GM10266 (cell line): ENCODE measurements at regions not wholly inside any gene's neighbourhood (a gene's known extent, or its start where the extent isn't known, plus 50 kb on each side); places are given as distances from the start of the nearest gene placed in this dataset.

ENCODE experiments used
- DNase-seq: peaks from one replicate; pipeline ENCODE4 v3.0.0; 2012; ENCODE audit errors: extremely low spot score
- CTCF ChIP-seq: IDR thresholded peaks from 2 replicates; pipeline ENCODE4 v1.5.1; 2012; ENCODE audit warnings: mild to moderate bottlenecking, low read depth; ENCODE audit not compliant: control insufficient read depth, insufficient read depth; ENCODE audit errors: missing control alignments

- no peak for TF ChIP-seq CTCF
- no peak for DNase-seq
These were observed 324.8 kb upstream of the ONECUT1 start for GRCh38 chr15:53114960-53115359.

GRCh38 chr15:53110999-53111398 lies 320.9 kb upstream of the ONECUT1 start:
- no peak for DNase-seq
- TF ChIP-seq CTCF, result no peak

GRCh38 chr15:53108319-53108718 lies 318.2 kb upstream of the ONECUT1 start:
- no peak for TF ChIP-seq CTCF
- DNase-seq, result no peak

GRCh38 chr15:53107855-53108254 lies 317.7 kb upstream of the ONECUT1 start:
- DNase-seq, result no peak
- TF ChIP-seq CTCF, result no peak

GRCh38 chr15:53106505-53107286 lies 316.6 kb upstream of the ONECUT1 start:
- TF ChIP-seq CTCF, result no peak
- DNase-seq, result no peak

- no peak for DNase-seq
- TF ChIP-seq CTCF, result no peak
These were observed 312.3 kb upstream of the ONECUT1 start for GRCh38 chr15:53102483-53102882.

- DNase-seq, result no peak
- TF ChIP-seq CTCF, result no peak
These were observed 290.3 kb upstream of the ONECUT1 start for GRCh38 chr15:53080484-53080883.
